Type B pancreatic cell (in vitro differentiated cells): ENCODE measurements at regions not wholly inside any gene's neighbourhood (a gene's known extent, or its start where the extent isn't known, plus 50 kb on each side); places are given as distances from the start of the nearest gene placed in this dataset.

Experiments used
- DNase-seq: peaks from one replicate; pipeline ENCODE4 v3.0.0; 2021; ENCODE audit warnings: mixed read lengths; ENCODE audit not compliant: unreplicated experiment; ENCODE audit errors: extremely low spot score
- H3K27ac Mint-ChIP-seq: 2 replicates; pipeline ENCODE4 v1.8.0; 2021; ENCODE audit warnings: mild to moderate bottlenecking, mixed read lengths
- H3K27me3 Mint-ChIP-seq: 2 replicates; pipeline ENCODE4 v1.8.0; 2021; ENCODE audit warnings: mixed read lengths
- H3K36me3 Mint-ChIP-seq: 2 replicates; pipeline ENCODE4 v1.8.0; 2021; ENCODE audit warnings: mixed read lengths
- H3K4me1 Mint-ChIP-seq: one replicate; pipeline ENCODE4 v1.8.0; 2021; ENCODE audit warnings: mixed read lengths; ENCODE audit not compliant: unreplicated experiment
- H3K4me3 Mint-ChIP-seq: 2 replicates; pipeline ENCODE4 v1.8.0; 2021; ENCODE audit warnings: mild to moderate bottlenecking, mixed read lengths
- H3K9me3 Mint-ChIP-seq: 2 replicates; pipeline ENCODE4 v1.8.0; 2021; ENCODE audit warnings: mixed read lengths
- CTCF ChIP-seq: fragments of 200-600 bp; sonication (generic); conservative IDR thresholded peaks from 2 replicates; pipeline ENCODE4 v1.5.0; 2021; ENCODE audit warnings: antibody characterized with exemption, mild to moderate bottlenecking

- Mint-ChIP-seq H3K27ac (no peak overlapping the region), H3K9me3 (peaks cover under 1% of the 10 kb centered on the region)
Observed at GRCh38 chr18:27696148-27696547, 480.8 kb downstream of the CDH2 start.

GRCh38 chr18:27695503-27695902 lies 481.4 kb downstream of the CDH2 start:
- Mint-ChIP-seq H3K27me3 (no peaks in the 10 kb centered on the region), H3K36me3 (no peaks in the 10 kb centered on the region), H3K4me1 (no peaks in the 10 kb centered on the region), H3K9me3 (no peaks in the 10 kb centered on the region), H3K27ac (no peak overlapping the region), H3K4me3 (no peak overlapping the region)
- no peak for TF ChIP-seq CTCF
- DNase-seq = no peak

More at GRCh38 chr18:27696148-27696547, 480.8 kb downstream of the CDH2 start:
- no peak for DNase-seq
- H3K27me3 Mint-ChIP-seq = no peaks in the 10 kb centered on the region
- no peak for TF ChIP-seq CTCF
- H3K4me1 Mint-ChIP-seq = no peaks in the 10 kb centered on the region
- H3K4me3 Mint-ChIP-seq = no peak overlapping the region
- H3K36me3 Mint-ChIP-seq = no peaks in the 10 kb centered on the region

- H3K27me3 Mint-ChIP-seq = no peaks in the 10 kb centered on the region
- no peak for TF ChIP-seq CTCF
- no peaks in the 10 kb centered on the region for H3K36me3 Mint-ChIP-seq
- no peaks in the 10 kb centered on the region for H3K9me3 Mint-ChIP-seq
- H3K4me1 Mint-ChIP-seq = no peaks in the 10 kb centered on the region
- DNase-seq = no peak
- no peak overlapping the region for H3K4me3 Mint-ChIP-seq
- H3K27ac Mint-ChIP-seq = no peak overlapping the region
Observed at GRCh38 chr18:27695052-27695451, 481.9 kb downstream of the CDH2 start.

- Mint-ChIP-seq H3K4me3 (no peak overlapping the region), H3K36me3 (no peaks in the 10 kb centered on the region), H3K9me3 (peaks cover 5% of the 10 kb centered on the region), H3K4me1 (no peaks in the 10 kb centered on the region), H3K27me3 (no peaks in the 10 kb centered on the region), H3K27ac (no peak overlapping the region)
- TF ChIP-seq CTCF = no peak
- DNase-seq = no peak
Observed at GRCh38 chr18:27688581-27688980, 488.3 kb downstream of the CDH2 start.

GRCh38 chr18:27687351-27687979 lies 489.5 kb downstream of the CDH2 start:
- Mint-ChIP-seq H3K27me3 (no peaks in the 10 kb centered on the region), H3K9me3 (peaks cover 5% of the 10 kb centered on the region), H3K36me3 (no peaks in the 10 kb centered on the region), H3K4me1 (no peaks in the 10 kb centered on the region), H3K27ac (no peak overlapping the region), H3K4me3 (no peak overlapping the region)
- no peak for TF ChIP-seq CTCF
- no peak for DNase-seq
